Activated naive CD8-positive, alpha-beta T cell treated with anti-CD3 and anti-CD28 coated beads, Interleukin-2, amount 10 ng/mL, durations not matched to agents 7 days and 5 days (primary cell): ENCODE measurements at regions not wholly inside any gene's neighbourhood (a gene's known extent, or its start where the extent isn't known, plus 50 kb on each side); places are given as distances from the start of the nearest gene placed in this dataset.
"Not testable (repeated sequence)": the region's sequence is repeated elsewhere in the genome, so short reads cannot be mapped to it uniquely, and the experiment has no call there.

Source experiments
- ATAC-seq: fragments of 150-1000 bp; cut with Tn5 transposase; one replicate; pipeline ENCODE4 v1.10.0; 2021; ENCODE audit warnings: low read depth, moderate library complexity
- POLR2A ChIA-PET: fragments of 350-600 bp; sonication (Branson Sonifier 250); formaldehyde crosslinking; loops from one replicate; lab custom pipeline; 2021; ENCODE audit warnings: antibody characterized with exemption; lab: Charles Lee
- DNase-seq: peaks from one replicate; pipeline ENCODE4 v3.0.0; 2021
- H3K27ac Mint-ChIP-seq: one replicate; pipeline ENCODE4 v1.8.0; 2022; ENCODE audit warnings: mild to moderate bottlenecking, mixed read lengths
- H3K27me3 Mint-ChIP-seq: one replicate; pipeline ENCODE4 v1.8.0; 2022; ENCODE audit warnings: mild to moderate bottlenecking, moderate library complexity, mixed read lengths
- H3K36me3 Mint-ChIP-seq: one replicate; pipeline ENCODE4 v1.8.0; 2021; ENCODE audit warnings: mild to moderate bottlenecking, mixed read lengths
- H3K4me1 Mint-ChIP-seq: one replicate; pipeline ENCODE4 v1.8.0; 2021; ENCODE audit warnings: mixed read lengths
- H3K4me3 Mint-ChIP-seq: one replicate; pipeline ENCODE4 v1.8.0; 2022; ENCODE audit warnings: mild to moderate bottlenecking, moderate library complexity, mixed read lengths
- H3K9me3 Mint-ChIP-seq: one replicate; pipeline ENCODE4 v1.8.0; 2021; ENCODE audit warnings: mixed read lengths

- ATAC-seq, H3K4me3 Mint-ChIP-seq, H3K9me3 Mint-ChIP-seq, H3K27ac Mint-ChIP-seq, H3K36me3 Mint-ChIP-seq, H3K4me1 Mint-ChIP-seq, POLR2A ChIA-PET: not testable (repeated sequence)
- DNase-seq, result peak; percentile 83
- H3K27me3 Mint-ChIP-seq, result peaks cover 19% of the 10 kb centered on the region
These were observed 56.3 kb upstream of the KRTAP5-11 start for GRCh38 chr11:71638801-71639519.

GRCh38 chr11:71639520-71639849, 56.8 kb upstream of the KRTAP5-11 start:
- H3K4me1 Mint-ChIP-seq, POLR2A ChIA-PET, H3K4me3 Mint-ChIP-seq: not testable (repeated sequence)

GRCh38 chr11:71639916-71640315, 57.2 kb upstream of the KRTAP5-11 start:
- H3K9me3 Mint-ChIP-seq, H3K27ac Mint-ChIP-seq, POLR2A ChIA-PET, H3K4me1 Mint-ChIP-seq, ATAC-seq, DNase-seq, H3K36me3 Mint-ChIP-seq: not testable (repeated sequence)
- Mint-ChIP-seq H3K4me3 (peak overlapping the region; percentile 28), H3K27me3 (peaks cover 19% of the 10 kb centered on the region)

More at GRCh38 chr11:71639520-71639849, 56.8 kb upstream of the KRTAP5-11 start:
- H3K36me3 Mint-ChIP-seq, DNase-seq, ATAC-seq, H3K9me3 Mint-ChIP-seq, H3K27ac Mint-ChIP-seq: not testable (repeated sequence)
- H3K27me3 Mint-ChIP-seq, result peaks cover 19% of the 10 kb centered on the region

- not testable (repeated sequence) for DNase-seq, H3K27ac Mint-ChIP-seq, ATAC-seq
These were observed 64.4 kb upstream of the KRTAP5-11 start for GRCh38 chr11:71647078-71647477.

GRCh38 chr11:71652998-71653397, 70.3 kb upstream of the KRTAP5-11 start:
- H3K9me3 Mint-ChIP-seq, POLR2A ChIA-PET, ATAC-seq, H3K27me3 Mint-ChIP-seq, H3K27ac Mint-ChIP-seq, DNase-seq, H3K4me3 Mint-ChIP-seq, H3K36me3 Mint-ChIP-seq, H3K4me1 Mint-ChIP-seq: not testable (repeated sequence)

More at GRCh38 chr11:71647078-71647477, 64.4 kb upstream of the KRTAP5-11 start:
- H3K36me3 Mint-ChIP-seq, H3K4me1 Mint-ChIP-seq, POLR2A ChIA-PET, H3K4me3 Mint-ChIP-seq, H3K9me3 Mint-ChIP-seq, H3K27me3 Mint-ChIP-seq: not testable (repeated sequence)

- H3K9me3 Mint-ChIP-seq, H3K4me1 Mint-ChIP-seq, H3K4me3 Mint-ChIP-seq, H3K27me3 Mint-ChIP-seq, H3K36me3 Mint-ChIP-seq, H3K27ac Mint-ChIP-seq, POLR2A ChIA-PET, ATAC-seq, DNase-seq: not testable (repeated sequence)
These were observed 71.7 kb upstream of the KRTAP5-11 start for GRCh38 chr11:71654423-71654822.

GRCh38 chr11:71655041-71655440, 72.4 kb upstream of the KRTAP5-11 start:
- H3K27ac Mint-ChIP-seq, result not testable (repeated sequence)

GRCh38 chr11:71656513-71656912, 73.8 kb upstream of the KRTAP5-11 start:
- H3K4me3 Mint-ChIP-seq, H3K9me3 Mint-ChIP-seq, H3K27ac Mint-ChIP-seq, H3K27me3 Mint-ChIP-seq, DNase-seq, ATAC-seq, H3K4me1 Mint-ChIP-seq, H3K36me3 Mint-ChIP-seq, POLR2A ChIA-PET: not testable (repeated sequence)

More at GRCh38 chr11:71655041-71655440, 72.4 kb upstream of the KRTAP5-11 start:
- H3K4me1 Mint-ChIP-seq, DNase-seq, H3K27me3 Mint-ChIP-seq, H3K36me3 Mint-ChIP-seq, ATAC-seq, H3K4me3 Mint-ChIP-seq, H3K9me3 Mint-ChIP-seq, POLR2A ChIA-PET: not testable (repeated sequence)

- H3K27me3 Mint-ChIP-seq, H3K27ac Mint-ChIP-seq, POLR2A ChIA-PET, H3K36me3 Mint-ChIP-seq, H3K4me1 Mint-ChIP-seq, H3K4me3 Mint-ChIP-seq, ATAC-seq, H3K9me3 Mint-ChIP-seq, DNase-seq: not testable (repeated sequence)
These were observed 82.3 kb upstream of the KRTAP5-11 start for GRCh38 chr11:71664941-71665340.

- H3K4me3 Mint-ChIP-seq, DNase-seq, H3K36me3 Mint-ChIP-seq, H3K9me3 Mint-ChIP-seq, H3K27me3 Mint-ChIP-seq, H3K27ac Mint-ChIP-seq, ATAC-seq, POLR2A ChIA-PET, H3K4me1 Mint-ChIP-seq: not testable (repeated sequence)
These were observed 115.4 kb upstream of the KRTAP5-11 start for GRCh38 chr11:71698110-71698509.

- POLR2A ChIA-PET, H3K36me3 Mint-ChIP-seq, H3K4me3 Mint-ChIP-seq, H3K4me1 Mint-ChIP-seq, H3K27ac Mint-ChIP-seq, DNase-seq, H3K27me3 Mint-ChIP-seq, H3K9me3 Mint-ChIP-seq, ATAC-seq: not testable (repeated sequence)
These were observed 116.3 kb upstream of the KRTAP5-11 start for GRCh38 chr11:71698961-71699360.

- H3K27me3 Mint-ChIP-seq, H3K4me3 Mint-ChIP-seq, H3K27ac Mint-ChIP-seq, DNase-seq, ATAC-seq, H3K36me3 Mint-ChIP-seq, H3K9me3 Mint-ChIP-seq, POLR2A ChIA-PET, H3K4me1 Mint-ChIP-seq: not testable (repeated sequence)
These were observed 119.0 kb upstream of the KRTAP5-11 start for GRCh38 chr11:71701435-71702291.

- not testable (repeated sequence) for ATAC-seq, H3K4me1 Mint-ChIP-seq
These were observed 122.5 kb upstream of the KRTAP5-11 start for GRCh38 chr11:71705086-71705737.

More at GRCh38 chr11:71705086-71705737, 122.5 kb upstream of the KRTAP5-11 start:
- H3K9me3 Mint-ChIP-seq, H3K4me3 Mint-ChIP-seq, H3K36me3 Mint-ChIP-seq, H3K27me3 Mint-ChIP-seq, POLR2A ChIA-PET, H3K27ac Mint-ChIP-seq, DNase-seq: not testable (repeated sequence)
